K562 (cell line): ENCODE measurements at regions not wholly inside any gene's neighbourhood (a gene's known extent, or its start where the extent isn't known, plus 50 kb on each side); places are given as distances from the start of the nearest gene placed in this dataset.
A peak's percentile ranks its signal among the peaks of the same experiment; 100 is the strongest.

ENCODE experiments used
- ATAC-seq: fragments of 200-7000 bp; cut with Tn5 transposase; 3 replicates; pipeline ENCODE4 v1.9.1; 2020; ENCODE audit warnings: moderate library complexity
- BruUV-seq: library from RNA; stranded (reverse); fragments of 400-500 nt; replicated peaks from 2 replicates; lab custom pipeline; 2021; lab: Mats Ljungman, UMichigan
- CTCF ChIA-PET: fragments of 300-600 bp; formaldehyde crosslinking; extraction: SDS; loops from one replicate; lab custom pipeline; 2021; ENCODE audit warnings: low intra/inter-chr PET ratio; lab: Yijun Ruan, JAX
- POLR2A ChIA-PET: fragments of 300-600, 350-650 bp; sonication (Branson Sonifier 250); formaldehyde crosslinking; extraction: SDS; loops from one replicate; lab custom pipeline; 2021; ENCODE audit warnings: antibody characterized with exemption, inconsistent platforms; lab: Yijun Ruan, JAX
- DNase-seq, 4 experiments: peaks; one replicate each; pipeline versions ENCODE4 v3.0.0 to v3.0.0-alpha.2; 2011 to 2018; ENCODE audit warnings: low spot score in 3 of 4, mixed read lengths in 3 of 4; ENCODE audit errors: extremely low read depth in 1 of 4
- FAIRE-seq: peaks from 2 replicates; lab custom pipeline; 2011; peaks lifted over from hg19 to GRCh38; lab: Jason Lieb, UNC
- H2AFZ ChIP-seq: 2 replicates; pipeline ENCODE4 v1.6.0; 2011; ENCODE audit warnings: low read depth, low read length, control low read depth, inconsistent platforms
- H3K27ac ChIP-seq: fragments of 200-600 bp; 3 replicates; pipeline ENCODE4 v1.8.0; 2011; ENCODE audit warnings: low read depth, mild to moderate bottlenecking, control low read depth, inconsistent platforms, low read length, moderate library complexity, mixed read lengths; ENCODE audit errors: extremely low read depth
- H3K27me3 ChIP-seq, 2 experiments: fragments of 300-600 bp in 1 of 2; 2 replicates in 1 of 2; 3 replicates in 1 of 2; pipeline versions ENCODE4 v1.6.0 to v1.8.0; 2011; ENCODE audit warnings: inconsistent platforms in 2 of 2, low read length in 2 of 2, mild to moderate bottlenecking in 1 of 2, mixed read lengths in 1 of 2, moderate library complexity in 1 of 2; ENCODE audit not compliant: control insufficient read depth in 2 of 2, insufficient read depth in 2 of 2
- H3K36me3 ChIP-seq: fragments of 300-600 bp; 3 replicates; pipeline ENCODE4 v1.8.0; 2011; ENCODE audit warnings: mild to moderate bottlenecking, low read length, inconsistent platforms; ENCODE audit not compliant: control insufficient read depth, insufficient read depth
- H3K4me1 ChIP-seq, 2 experiments: fragments of 200-600 bp in 1 of 2; replicated peaks in 1 of 2; 2 replicates in 1 of 2; 3 replicates in 1 of 2; pipeline versions ENCODE4 v1.5.1 to v1.8.0; 2011; ENCODE audit warnings: inconsistent platforms in 2 of 2, low read length in 2 of 2, mild to moderate bottlenecking in 1 of 2, mixed read lengths in 1 of 2, moderate library complexity in 1 of 2; ENCODE audit not compliant: control insufficient read depth in 2 of 2, insufficient read depth in 2 of 2
- H3K4me2 ChIP-seq: 2 replicates; pipeline ENCODE4 v1.6.1; 2011; ENCODE audit warnings: low read length, control low read depth, inconsistent platforms, mixed read lengths; ENCODE audit not compliant: insufficient read depth
- H3K4me3 ChIP-seq: fragments of 200-600 bp; sonication (generic), shearing (Covaris generic); 2 replicates; pipeline ENCODE4 v1.5.1; 2016; ENCODE audit warnings: control low read depth, inconsistent platforms
- H3K79me2 ChIP-seq: fragments of 200-600 bp; 3 replicates; pipeline ENCODE4 v1.8.0; 2011; ENCODE audit warnings: low read length, inconsistent platforms; ENCODE audit not compliant: control insufficient read depth, insufficient read depth
- H3K9ac ChIP-seq, 2 experiments: 2 replicates each; pipeline versions ENCODE4 v1.6.0 to v1.6.1; 2011; ENCODE audit warnings: low read depth in 2 of 2, low read length in 2 of 2, control low read depth in 1 of 2, inconsistent platforms in 1 of 2, mild to moderate bottlenecking in 1 of 2, mixed read lengths in 1 of 2; ENCODE audit not compliant: insufficient read depth in 1 of 2
- H3K9me1 ChIP-seq: one replicate; pipeline ENCODE4 v1.6.0; 2011; ENCODE audit warnings: inconsistent platforms, mild to moderate bottlenecking, low read length, moderate library complexity; ENCODE audit not compliant: control insufficient read depth, insufficient read depth
- H3K9me3 ChIP-seq: replicated peaks from 2 replicates; pipeline ENCODE4 v1.5.1; 2011; ENCODE audit warnings: low read depth, low read length, inconsistent platforms; ENCODE audit not compliant: control insufficient read depth, insufficient read depth
- H4K20me1 ChIP-seq: replicated peaks from 2 replicates; pipeline ENCODE4 v1.6.1; 2011; ENCODE audit warnings: low read length, inconsistent platforms, mixed read lengths; ENCODE audit not compliant: control insufficient read depth, insufficient read depth
- ATF3 ChIP-seq, 2 experiments: fragments of 450-650 bp in 1 of 2; sonication (generic) in 1 of 2; formaldehyde crosslinking in 1 of 2; IDR thresholded peaks in 1 of 2; conservative IDR thresholded peaks in 1 of 2; 2 replicates each; pipeline versions ENCODE4 v1.6.1 to v1.8.1; 2016 to 2023; ENCODE audit warnings: mild to moderate bottlenecking in 2 of 2, moderate library complexity in 2 of 2, inconsistent platforms in 1 of 2, missing genetic modification reagents in 1 of 2
- DDX20 ChIP-seq: fragments of 450-650 bp; IDR thresholded peaks from 2 replicates; pipeline ENCODE4 v1.6.1; 2016; ENCODE audit warnings: missing genetic modification characterization, low read depth, mild to moderate bottlenecking, missing compliant biosample characterization, moderate library complexity
- FOSL1 ChIP-seq: fragments of 200-800 bp; sonication (Bioruptor generic); conservative IDR thresholded peaks from 2 replicates; pipeline ENCODE4 v1.6.1; 2016; ENCODE audit warnings: missing genetic modification characterization, missing compliant biosample characterization
- HMG20A ChIP-seq: fragments of 450-650 bp; formaldehyde crosslinking; conservative IDR thresholded peaks from 2 replicates; pipeline ENCODE4 v1.4.0; 2020; ENCODE audit warnings: mild to moderate bottlenecking, mixed read lengths
- HOMEZ ChIP-seq: fragments of 250-450 bp; sonication (Bioruptor Pico); IDR thresholded peaks from 2 replicates; pipeline ENCODE4 v1.4.0; 2020; ENCODE audit warnings: mild to moderate bottlenecking, moderate library complexity
- JUN ChIP-seq, 2 experiments: sonication (generic) in 1 of 2; formaldehyde crosslinking in 1 of 2; IDR thresholded peaks; 2 replicates each; pipeline versions ENCODE4 v1.6.1 to v1.8.0; 2012 to 2022; ENCODE audit warnings: borderline replicate concordance in 2 of 2, mild to moderate bottlenecking in 2 of 2, improper control_type of control experiment in 1 of 2, low read depth in 1 of 2, low read length in 1 of 2, missing genetic modification reagents in 1 of 2
- NCOA6 ChIP-seq: fragments of 450-650 bp; IDR thresholded peaks from 2 replicates; pipeline ENCODE4 v1.6.1; 2017; ENCODE audit warnings: mild to moderate bottlenecking
- SP2 ChIP-seq: IDR thresholded peaks from 2 replicates; pipeline ENCODE4 v1.6.1; 2011; ENCODE audit warnings: mild to moderate bottlenecking, low read depth, low read length, moderate library complexity; ENCODE audit not compliant: poor library complexity, severe bottlenecking; ENCODE audit errors: extremely low read depth
- ZFP36 ChIP-seq: fragments of 150-350 bp; IDR thresholded peaks from 2 replicates; pipeline ENCODE4 v1.6.1; 2018; ENCODE audit warnings: low read length, low read depth; ENCODE audit not compliant: partially characterized antibody
- ZNF133 ChIP-seq: fragments of 250-450 bp; sonication (Bioruptor Pico); IDR thresholded peaks from 2 replicates; pipeline ENCODE4 v1.4.0; 2020; ENCODE audit warnings: mild to moderate bottlenecking
- ZNF280B ChIP-seq: fragments of 250-450 bp; sonication (Bioruptor Pico); IDR thresholded peaks from 2 replicates; pipeline ENCODE4 v1.5.1; 2021; ENCODE audit warnings: mild to moderate bottlenecking
- ZNF444 ChIP-seq: fragments of 250-450 bp; sonication (Bioruptor Pico); IDR thresholded peaks from 2 replicates; pipeline ENCODE4 v1.4.0; 2020; ENCODE audit warnings: mild to moderate bottlenecking, moderate library complexity
- ZNF583 ChIP-seq: fragments of 250-450 bp; sonication (Bioruptor Pico); IDR thresholded peaks from 2 replicates; pipeline ENCODE4 v1.4.0; 2020
- ZNF586 ChIP-seq: fragments of 450-650 bp; formaldehyde crosslinking; conservative IDR thresholded peaks from 2 replicates; pipeline ENCODE4 v1.4.0; 2020; ENCODE audit warnings: mild to moderate bottlenecking, moderate library complexity
- ZZZ3 ChIP-seq: fragments of 450-650 bp; IDR thresholded peaks from 2 replicates; pipeline ENCODE4 v1.6.1; 2016; ENCODE audit warnings: antibody characterized with exemption, mild to moderate bottlenecking, moderate library complexity
- WGBS: fragments of 100-300 bp; shearing (Covaris generic); methylation state at CpG from one replicate; pipeline ENCODE4 v1.1.6; 2016; ENCODE audit warnings: low coverage, mixed read lengths; ENCODE audit not compliant: insufficient coverage; ENCODE audit errors: missing lambda C conversion rate; 5-methylcytosine and 5-hydroxymethylcytosine counted together
- in situ Hi-C: fragments of 300-500 bp; cut with MboI; formaldehyde crosslinking; loops from 4 replicates; pipeline ENCODE4 v1.15.0; 2018; ENCODE audit warnings: inconsistent platforms, mixed read lengths
- intact Hi-C: fragments of 100-400 bp; cut with micrococcal nuclease; formaldehyde crosslinking; loops from 2 replicates; pipeline ENCODE4 v1.14.2; 2022

- TF ChIP-seq DDX20 (tag) (no peak), ZNF444 (CRISPR knock-in tag) (no peak), HMG20A (CRISPR knock-in tag) (no peak), ZNF280B (no peak)
- TF ChIP-seq, all 486 proteins: peak for 0
Measured at GRCh38 chr3:182201456-182202168, 489.9 kb downstream of the SOX2 start (continued).

- H3K27me3 ChIP-seq: 0 out of 5 replicates have a peak, but pooled peaks cover 0 to 3% of the 10 kb centered on the region in 2 experiments
- in situ Hi-C loops: no loop called here
- no peak overlapping the region for H3K9ac ChIP-seq
- no peaks in the 10 kb centered on the region for H3K9me3 ChIP-seq
- ChIA-PET CTCF (no interaction called here), POLR2A (interaction anchor here (0.5 to 0.9 kb wide), 3 partner anchors 14 to 337 kb away, joined by 3 to 6 read pairs (median 5); no protein-coding TSS in a partner anchor)
- no peaks in the 10 kb centered on the region for H3K36me3 ChIP-seq
- intact Hi-C loops: no loop called here
- H3K4me1 ChIP-seq: no peaks in the 10 kb centered on the region
- H3K4me2 ChIP-seq: no peak overlapping the region
- no peak overlapping the region for H2AFZ ChIP-seq
- H4K20me1 ChIP-seq: no peaks in the 10 kb centered on the region
- BruUV-seq: no TSS peak
- 0% methylated on average over 4 of the region's 4 CpGs for WGBS
- no peak overlapping the region for H3K27ac ChIP-seq
- DNase-seq (no peak), ATAC-seq (no peak), FAIRE-seq (no peak)
- H3K4me3 ChIP-seq: no peak overlapping the region
- no peaks in the 10 kb centered on the region for H3K9me1 ChIP-seq
- no peaks in the 10 kb centered on the region for H3K79me2 ChIP-seq
- TF ChIP-seq JUN (IDR thresholded peaks at IDR 0.05; ENCODE audit: borderline replicate concordance, low read depth, low read length): peak; percentile 70; the same call in 1 of the 2 replicates
- no peak for TF ChIP-seq JUN (CRISPR knock-in tag; IDR thresholded peaks at IDR 0.05; ENCODE audit: borderline replicate concordance)
- TF ChIP-seq SP2: no peak
- TF ChIP-seq HOMEZ (CRISPR knock-in tag): no peak
- no peak for TF ChIP-seq ZNF586
- no peak for TF ChIP-seq NCOA6
- no peak for TF ChIP-seq ZFP36
- no peak for TF ChIP-seq ZNF133
- peak; percentile 28; the same call in 1 of the 2 replicates for TF ChIP-seq ATF3 (IDR thresholded peaks at IDR 0.05)
- TF ChIP-seq ATF3 (CRISPR knock-in tag; conservative IDR thresholded peaks at IDR 0.05): no peak
- TF ChIP-seq FOSL1 (tag): peak; percentile 55
- TF ChIP-seq ZNF583 (CRISPR knock-in tag): no peak
- TF ChIP-seq ZZZ3: no peak
Measured at GRCh38 chr3:182212479-182213076, 500.9 kb downstream of the SOX2 start.
